22Rv1 (cell line): ENCODE measurements at regions not wholly inside any gene's neighbourhood (a gene's known extent, or its start where the extent isn't known, plus 50 kb on each side); places are given as distances from the start of the nearest gene placed in this dataset.

Experiments used
- ZFX ChIP-seq: fragments of 450-650 bp; IDR thresholded peaks from 2 replicates; pipeline ENCODE4 v1.6.1; 2017; ENCODE audit warnings: antibody characterized with exemption, borderline replicate concordance
- TF ChIP-seq, protein P1 (sequence below): fragments of 450-650 bp; IDR thresholded peaks from 2 replicates; pipeline ENCODE4 v1.5.1; 2017; ENCODE audit warnings: mild to moderate bottlenecking

GRCh38 chrY:17319916-17320315 is 560.1 kb downstream of the CDY2B start:
- TF ChIP-seq, protein P1, sequence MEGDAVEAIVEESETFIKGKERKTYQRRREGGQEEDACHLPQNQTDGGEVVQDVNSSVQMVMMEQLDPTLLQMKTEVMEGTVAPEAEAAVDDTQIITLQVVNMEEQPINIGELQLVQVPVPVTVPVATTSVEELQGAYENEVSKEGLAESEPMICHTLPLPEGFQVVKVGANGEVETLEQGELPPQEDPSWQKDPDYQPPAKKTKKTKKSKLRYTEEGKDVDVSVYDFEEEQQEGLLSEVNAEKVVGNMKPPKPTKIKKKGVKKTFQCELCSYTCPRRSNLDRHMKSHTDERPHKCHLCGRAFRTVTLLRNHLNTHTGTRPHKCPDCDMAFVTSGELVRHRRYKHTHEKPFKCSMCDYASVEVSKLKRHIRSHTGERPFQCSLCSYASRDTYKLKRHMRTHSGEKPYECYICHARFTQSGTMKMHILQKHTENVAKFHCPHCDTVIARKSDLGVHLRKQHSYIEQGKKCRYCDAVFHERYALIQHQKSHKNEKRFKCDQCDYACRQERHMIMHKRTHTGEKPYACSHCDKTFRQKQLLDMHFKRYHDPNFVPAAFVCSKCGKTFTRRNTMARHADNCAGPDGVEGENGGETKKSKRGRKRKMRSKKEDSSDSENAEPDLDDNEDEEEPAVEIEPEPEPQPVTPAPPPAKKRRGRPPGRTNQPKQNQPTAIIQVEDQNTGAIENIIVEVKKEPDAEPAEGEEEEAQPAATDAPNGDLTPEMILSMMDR = no peak
- TF ChIP-seq ZFX = no peak
